ENCODE measurements at regions not wholly inside any gene's neighbourhood (a gene's known extent, or its start where the extent isn't known, plus 50 kb on each side); places are given as distances from the start of the nearest gene placed in this dataset.
"Not testable (repeated sequence)": the region's sequence is repeated elsewhere in the genome, so short reads cannot be mapped to it uniquely, and the experiment has no call there.

GRCh38 chr7:52571026-52571425 is 464.4 kb upstream of the POM121L12 start:
- no peak for DNase-seq

- DNase-seq, result no peak
These were observed 466.3 kb upstream of the POM121L12 start for GRCh38 chr7:52569151-52569550.

- DNase-seq, result no peak
These were observed 469.5 kb upstream of the POM121L12 start for GRCh38 chr7:52565974-52566373.

- no peak for DNase-seq
These were observed 479.6 kb upstream of the POM121L12 start for GRCh38 chr7:52555805-52556204.

- no peak for DNase-seq
These were observed 488.0 kb upstream of the POM121L12 start for GRCh38 chr7:52547308-52547910.

- not testable (repeated sequence) for DNase-seq
These were observed 494.2 kb upstream of the POM121L12 start for GRCh38 chr7:52541198-52541765.

GRCh38 chr7:52540041-52540440 is 495.4 kb upstream of the POM121L12 start:
- no peak for DNase-seq

- DNase-seq, result no peak
These were observed 496.0 kb upstream of the POM121L12 start for GRCh38 chr7:52539414-52539813.

- DNase-seq, result no peak
These were observed 498.4 kb upstream of the POM121L12 start for GRCh38 chr7:52537051-52537450.

GRCh38 chr7:52525772-52526341 is 509.6 kb upstream of the POM121L12 start:
- DNase-seq, result no peak

GRCh38 chr7:52518869-52519268 is 516.6 kb upstream of the POM121L12 start:
- DNase-seq, result no peak

GRCh38 chr7:52512656-52513055 is 522.8 kb upstream of the POM121L12 start:
- no peak for DNase-seq

GRCh38 chr7:52507546-52508255 is 527.7 kb upstream of the POM121L12 start:
- DNase-seq, result no peak

- DNase-seq, result no peak
These were observed 529.1 kb upstream of the POM121L12 start for GRCh38 chr7:52506325-52506724.

- DNase-seq, result no peak
These were observed 530.9 kb upstream of the POM121L12 start for GRCh38 chr7:52504561-52504960.

GRCh38 chr7:52502281-52502680 is 533.2 kb upstream of the POM121L12 start:
- no peak for DNase-seq

- no peak for DNase-seq
These were observed 533.7 kb upstream of the POM121L12 start for GRCh38 chr7:52501696-52502095.

GRCh38 chr7:52500841-52501240 is 534.6 kb upstream of the POM121L12 start:
- DNase-seq, result no peak

- no peak for DNase-seq
These were observed 537.1 kb upstream of the POM121L12 start for GRCh38 chr7:52498366-52498765.

GRCh38 chr7:52486267-52486666 is 549.2 kb upstream of the POM121L12 start:
- no peak for DNase-seq

GRCh38 chr7:52482076-52482475 is 553.4 kb upstream of the POM121L12 start:
- DNase-seq, result no peak

- no peak for DNase-seq
These were observed 553.9 kb upstream of the POM121L12 start for GRCh38 chr7:52481571-52481970.

GRCh38 chr7:52479990-52480389 is 555.4 kb upstream of the POM121L12 start:
- DNase-seq, result no peak

- DNase-seq, result no peak
These were observed 560.3 kb upstream of the POM121L12 start for GRCh38 chr7:52475001-52475582.

All from NCI-H146 (cell line).